Heart left ventricle (tissue), 16 donors: ENCODE measurements at regions not wholly inside any gene's neighbourhood (a gene's known extent, or its start where the extent isn't known, plus 50 kb on each side); places are given as distances from the start of the nearest gene placed in this dataset.
A peak's percentile ranks its signal among the peaks of the same experiment; 100 is the strongest.
"Not testable (repeated sequence)": the region's sequence is repeated elsewhere in the genome, so short reads cannot be mapped to it uniquely, and the experiment has no call there.

Experiments used
- ATAC-seq, 4 donors: fragments of 200-7000 bp; cut with Tn5 transposase; one replicate each; pipeline ENCODE4 v1.9.1; 2020 to 2022; ENCODE audit warnings: moderate library complexity in 4 of 4, mild to moderate bottlenecking in 3 of 4, moderate number of reproducible peaks in 1 of 4
- DNase-seq, 5 donors: peaks; one replicate each; pipeline ENCODE4 v3.0.0-alpha.2; 2020
- H3K27ac ChIP-seq, 12 donors: fragments of 200-600 bp; sonication (generic) in 4 of 12; one replicate each; pipeline versions ENCODE4 v1.5.0 to v1.8.0; 2016 to 2022; ENCODE audit warnings: mild to moderate bottlenecking in 2 of 12
- H3K27me3 ChIP-seq, 9 donors: fragments of 200-600 bp; sonication (generic) in 2 of 9; one replicate each; pipeline versions ENCODE4 v1.5.1 to v1.8.0; 2016 to 2022; ENCODE audit warnings: mild to moderate bottlenecking in 3 of 9
- H3K36me3 ChIP-seq, 9 donors: fragments of 200-600 bp; sonication (generic) in 2 of 9; one replicate each; pipeline versions ENCODE4 v1.5.0 to v1.8.0; 2018 to 2022; ENCODE audit warnings: mild to moderate bottlenecking in 2 of 9
- H3K4me1 ChIP-seq, 12 donors: fragments of 200-600 bp; sonication (generic) in 4 of 12; one replicate each; pipeline versions ENCODE4 v1.5.0 to v1.8.0; 2016 to 2022; ENCODE audit warnings: mild to moderate bottlenecking in 3 of 12
- H3K4me3 ChIP-seq, 12 donors: fragments of 200-600 bp; sonication (generic) in 4 of 12; one replicate each; pipeline versions ENCODE4 v1.5.0 to v1.8.0; 2017 to 2022; ENCODE audit warnings: mild to moderate bottlenecking in 9 of 12, moderate library complexity in 4 of 12
- H3K9me3 ChIP-seq, 12 donors: fragments of 200-600 bp; sonication (generic) in 4 of 12; one replicate each; pipeline versions ENCODE4 v1.5.0 to v1.8.0; 2016 to 2022; ENCODE audit warnings: mild to moderate bottlenecking in 1 of 12
- WGBS, 4 donors: extraction: QIAGEN DNeasy Blood & Tissue Kit in 2 of 4; methylation state at CpG; one replicate each; pipeline versions ENCODE4 v1.1.5 to v1.1.7; 2013 to 2018; 5-methylcytosine and 5-hydroxymethylcytosine counted together
- intact Hi-C, 10 donors: fragments of 100-400 bp; cut with DNase I; formaldehyde crosslinking; loops; one replicate each; pipeline versions ENCODE4 v1.11.1 to v1.14.2; 2022
- donor health status: ischemic (EF 13 %, LVEDD 7.1; RV severe dilation, severe dysfunction).
- donor health status: healthy with polysubstance abuse.
- donor health status: DM: no; HTN: yes; CAD: no.
- donor health status: DM: no; HTN: no; CAD: no.
- donor health status: ischemic (EF 25% LVEDD 6.9; RV normal size, moderate dysfunction).
- donor health status: ischemic (EF 25% LVEDD 5.7; RV mildly dilated, moderate dysfunction).
- donor health status: healthy.
- donor health status: DM: yes; HTN: yes; CAD: no.
- donor health status: ischemic (EF 35%, LVEDD 5.7; RV mildly dilated, moderate dysfunction).
- donor health status: nonischemic (EF 11% LVEDD 7.7; RV severe dilation, severe dysfunction).
- donor health status: DM: yes; HTN: yes; CAD: no.
- donor health status: PGD.
- donor health status: ischemic (EF 29% LVEDD 5.4; RV normal size, mild dysfunction).
- donor health status: nonischemic (EF 23%, LVEDD 6.1; RV moderate dilation, normal function).

DNA sequence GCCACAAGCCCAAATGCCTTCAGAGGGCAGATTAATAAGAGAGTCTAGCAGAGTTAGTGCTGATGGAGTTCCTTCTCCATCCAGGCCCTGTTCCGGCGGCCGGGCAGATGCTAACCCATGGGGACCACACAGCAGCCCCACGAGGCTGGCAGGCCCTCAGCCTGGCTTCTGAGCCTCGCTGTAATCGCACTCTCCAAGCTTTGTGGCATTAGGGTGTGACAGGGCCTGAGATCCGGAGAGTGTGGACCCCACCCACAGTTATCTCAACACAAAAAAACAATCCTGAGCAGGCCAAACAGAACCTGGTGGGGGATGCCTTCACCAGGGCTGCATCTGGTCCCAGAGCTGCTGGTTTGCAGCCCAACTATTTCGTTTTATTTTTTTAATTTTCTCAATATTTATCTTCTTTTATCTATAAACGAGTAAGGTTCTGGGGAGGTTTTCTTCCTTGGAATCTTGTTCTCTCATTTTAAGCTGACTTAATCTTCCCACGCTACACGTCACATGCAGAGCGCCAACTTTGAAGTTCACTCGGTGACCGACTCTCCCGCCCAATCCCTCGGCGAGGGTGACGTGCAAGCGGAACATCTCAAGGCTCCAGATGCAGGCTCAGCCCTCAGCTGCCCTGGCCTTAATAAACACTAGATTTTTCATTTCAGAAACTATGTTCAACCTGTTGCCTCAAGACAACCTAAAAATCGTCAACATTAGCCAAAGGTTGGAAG lies 372.4 kb downstream of the BCL2L11 start:
- ATAC-seq (peak; percentile 3 to 63 (median 46)), DNase-seq (peak in 1 of 5 donors; percentile 31)
- intact Hi-C loops, H3K36me3 ChIP-seq, H3K9me3 ChIP-seq, H3K27me3 ChIP-seq: not testable (repeated sequence)
- 43 to 80% (median 46%) methylated on average over 1 to 7 of the region's 20 CpGs; no CpG with 5 or more reads in 1 of the 4 donors for WGBS, 4 donors
- Histone ChIP-seq H3K27ac (peak overlapping the region in 9 of 12 donors; percentile 57 to 84 (median 77)), H3K4me1 (peaks cover 0 to 16% (median 2%) of the 10 kb centered on the region in 12 donors), H3K4me3 (peak overlapping the region in 10 of 12 donors; percentile 28 to 59 (median 52))

DNA sequence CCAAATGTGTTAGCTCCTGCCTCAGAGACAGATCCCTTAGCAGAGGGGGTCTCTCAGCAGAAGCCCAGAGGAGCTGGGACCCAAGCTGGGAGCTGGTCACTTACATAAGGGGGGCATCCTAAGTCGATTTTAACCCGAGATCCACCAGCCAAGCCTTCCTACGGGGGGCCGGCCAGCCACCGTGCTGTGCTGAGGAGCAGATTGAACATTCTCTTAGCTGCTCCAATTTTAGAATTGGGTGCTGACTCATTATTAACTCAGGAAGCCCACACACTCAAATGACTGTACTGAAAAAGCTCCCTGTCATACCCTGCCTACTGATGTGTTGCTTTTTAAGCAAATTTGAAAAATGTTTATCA lies 373.0 kb downstream of the BCL2L11 start:
- H3K4me3 ChIP-seq: peak overlapping the region in 10 of 12 donors; percentile 28 to 59 (median 52)
- WGBS, 4 donors: 16 to 52% (median 27%) methylated on average over 4 to 5 of the region's 5 CpGs

DNA sequence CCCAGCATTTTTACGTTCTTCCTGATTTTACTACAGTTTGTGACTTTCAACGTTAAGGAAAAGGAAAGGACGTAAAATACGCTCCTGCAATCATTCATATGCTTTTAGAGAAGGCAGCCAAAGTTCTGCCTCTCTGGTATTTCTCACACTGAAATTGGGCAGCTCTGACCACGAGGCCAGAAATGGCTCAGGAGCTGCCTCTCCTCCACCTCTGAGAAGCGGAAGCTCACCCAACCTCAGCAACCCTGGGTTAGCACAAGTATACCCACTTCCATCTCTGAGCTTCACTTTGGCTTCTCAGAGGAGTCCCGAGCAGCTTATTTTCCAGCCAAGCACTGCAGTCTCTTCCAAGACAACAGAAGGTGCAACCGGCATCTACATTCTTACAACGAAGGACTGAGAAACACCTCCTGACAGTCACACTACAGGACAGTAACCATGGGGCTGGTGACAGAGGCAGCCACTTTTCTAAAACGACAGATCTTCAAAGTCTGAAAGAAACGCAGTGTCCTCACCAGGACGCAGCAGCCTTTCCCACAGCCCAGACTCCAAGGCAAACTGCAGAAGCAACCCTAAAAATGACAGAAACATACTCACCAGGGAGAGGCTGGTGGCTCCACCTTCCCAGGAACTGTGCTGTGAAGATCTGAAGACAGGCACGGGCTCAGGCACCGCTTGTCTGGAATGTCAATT lies 373.7 kb downstream of the BCL2L11 start:
- ATAC-seq: peak; percentile 30 to 57 (median 38)

More for the DNA sequence above, 373.0 kb downstream of the BCL2L11 start:
- H3K27ac ChIP-seq: peak overlapping the region in 9 of 12 donors; percentile 57 to 84 (median 77)
- H3K9me3 ChIP-seq, intact Hi-C loops, H3K36me3 ChIP-seq, H3K27me3 ChIP-seq: not testable (repeated sequence)
- ATAC-seq: peak in 3 of 4 donors; percentile 23 to 53 (median 48)
- H3K4me1 ChIP-seq: peaks cover 0 to 16% (median 2%) of the 10 kb centered on the region in 12 donors
- DNase-seq: peak in 1 of 5 donors; percentile 22

DNA sequence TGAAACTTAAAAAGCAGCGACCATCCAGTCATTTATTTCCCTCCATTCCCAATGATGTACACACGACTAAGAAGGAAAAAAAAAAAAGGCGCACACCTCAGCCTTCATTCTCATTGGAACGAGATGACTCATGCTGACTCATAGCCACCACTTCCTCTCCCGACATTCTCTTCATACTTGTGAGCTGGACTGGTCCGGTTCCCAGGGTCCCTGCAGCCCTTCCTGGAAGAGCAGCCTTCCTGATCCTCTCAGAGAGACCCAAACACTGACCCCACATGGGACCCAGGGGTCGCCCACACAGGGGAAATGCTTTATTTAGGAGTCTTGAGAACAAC lies 374.2 kb downstream of the BCL2L11 start:
- peak; percentile 89 to 92 (median 91) for ATAC-seq
- intact Hi-C loops, H3K36me3 ChIP-seq, H3K9me3 ChIP-seq, DNase-seq, H3K27me3 ChIP-seq: not testable (repeated sequence)
- Histone ChIP-seq H3K4me1 (peaks cover 0 to 16% (median 2%) of the 10 kb centered on the region in 12 donors), H3K4me3 (peak overlapping the region in 11 of 12 donors; percentile 11 to 59 (median 51)), H3K27ac (peak overlapping the region in 11 of 12 donors; percentile 50 to 84 (median 79))
- 0 to 4% (median 0%) methylated on average over 2 to 5 of the region's 7 CpGs for WGBS, 4 donors

More for the DNA sequence above, 373.7 kb downstream of the BCL2L11 start:
- 3 to 11% (median 6%) methylated on average over 4 to 8 of the region's 14 CpGs for WGBS, 4 donors
- H3K36me3 ChIP-seq, H3K27me3 ChIP-seq, H3K9me3 ChIP-seq, intact Hi-C loops: not testable (repeated sequence)
- H3K4me1 ChIP-seq: peaks cover 0 to 16% (median 2%) of the 10 kb centered on the region in 12 donors
- DNase-seq: peak in 1 of 5 donors; percentile 27
- H3K4me3 ChIP-seq: peak overlapping the region in 11 of 12 donors; percentile 11 to 59 (median 51)
- peak overlapping the region in 11 of 12 donors; percentile 50 to 84 (median 79) for H3K27ac ChIP-seq

DNA sequence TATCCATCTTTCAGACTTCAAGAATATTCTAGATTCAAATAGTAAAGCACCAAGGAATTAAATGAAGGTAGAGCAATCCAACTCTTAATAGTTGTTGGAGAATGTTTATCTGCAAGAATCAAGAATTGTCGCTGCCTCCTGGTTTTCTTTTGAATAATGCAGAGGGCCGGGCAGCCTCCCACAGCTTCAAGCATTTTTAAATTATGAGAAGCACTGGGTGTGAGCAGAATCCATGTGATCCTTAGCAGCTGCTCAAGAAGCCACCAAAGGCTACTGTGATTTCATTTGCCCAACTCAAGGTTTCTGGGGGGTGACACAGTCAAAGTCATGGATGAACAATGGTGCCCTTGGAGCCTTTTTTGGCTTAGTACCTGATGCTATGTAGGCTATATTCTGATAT lies 374.9 kb downstream of the BCL2L11 start:
- H3K27me3 ChIP-seq, intact Hi-C loops, H3K4me3 ChIP-seq, H3K9me3 ChIP-seq, H3K36me3 ChIP-seq: not testable (repeated sequence)
- WGBS, 4 donors: 59 to 70% (median 66%) methylated on average over 2 of the region's 2 CpGs
- ATAC-seq (peak in 1 of 4 donors; percentile 44), DNase-seq (peak in 1 of 5 donors; percentile 46)
- Histone ChIP-seq H3K4me1 (peaks cover 0 to 16% (median 2%) of the 10 kb centered on the region in 12 donors), H3K27ac (peak overlapping the region in 11 of 12 donors; percentile 30 to 77 (median 65))

DNA sequence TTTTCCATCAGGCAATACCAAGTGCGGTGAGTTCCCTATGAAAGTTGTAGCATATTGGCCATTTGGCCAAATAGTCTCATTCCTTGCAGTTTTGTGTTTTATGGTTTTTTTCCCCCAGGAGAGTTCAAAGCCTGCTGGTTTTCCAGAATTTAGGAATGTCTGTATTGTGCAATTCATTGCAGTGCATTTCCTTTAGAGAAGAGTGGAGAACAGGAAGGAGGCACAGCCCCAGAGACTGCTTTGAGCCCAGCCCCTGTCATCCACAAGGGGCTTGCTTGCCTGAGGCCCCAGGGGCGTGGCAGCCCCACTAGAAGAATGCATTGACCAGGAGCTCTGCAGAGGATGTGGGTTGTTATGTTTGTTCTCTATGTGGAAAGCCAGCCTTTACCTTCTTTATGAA lies 375.5 kb downstream of the BCL2L11 start:
- WGBS, 4 donors: 67 to 79% (median 74%) methylated on average over 1 to 2 of the region's 2 CpGs

DNA sequence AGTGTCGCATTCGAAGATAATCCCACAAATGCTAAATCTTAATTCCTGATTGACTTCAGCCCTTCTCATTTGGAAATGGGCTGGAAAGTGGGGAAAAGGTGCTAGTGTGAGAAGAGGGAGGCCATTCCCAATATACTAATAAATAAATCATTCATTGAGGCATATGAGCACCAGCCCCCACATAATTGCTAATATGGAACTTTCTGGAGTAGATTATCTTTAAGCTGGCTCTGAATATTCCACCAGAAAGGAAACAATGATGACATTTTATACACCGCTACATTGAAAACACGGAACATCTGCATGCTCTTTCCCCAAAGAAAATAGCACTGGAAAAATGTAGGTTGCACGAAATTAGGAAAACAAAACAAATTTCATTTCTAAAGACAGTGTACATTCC lies 376.1 kb downstream of the BCL2L11 start:
- ATAC-seq, H3K27me3 ChIP-seq, H3K36me3 ChIP-seq, intact Hi-C loops, H3K9me3 ChIP-seq, H3K4me3 ChIP-seq, DNase-seq: not testable (repeated sequence)
- Histone ChIP-seq H3K4me1 (peaks cover 0 to 16% (median 2%) of the 10 kb centered on the region in 12 donors), H3K27ac (peak overlapping the region in 1 of 12 donors; percentile 14)
- WGBS, 4 donors: 78 to 88% (median 84%) methylated on average over 3 to 5 of the region's 5 CpGs

More for the DNA sequence above, 375.5 kb downstream of the BCL2L11 start:
- DNase-seq, H3K36me3 ChIP-seq, intact Hi-C loops, H3K27me3 ChIP-seq, H3K4me3 ChIP-seq, H3K9me3 ChIP-seq: not testable (repeated sequence)
- Histone ChIP-seq H3K4me1 (peaks cover 0 to 16% (median 2%) of the 10 kb centered on the region in 12 donors), H3K27ac (peak overlapping the region in 8 of 12 donors; percentile 30 to 77 (median 64))
- peak in 2 of 4 donors; percentile 31 to 38 for ATAC-seq

DNA sequence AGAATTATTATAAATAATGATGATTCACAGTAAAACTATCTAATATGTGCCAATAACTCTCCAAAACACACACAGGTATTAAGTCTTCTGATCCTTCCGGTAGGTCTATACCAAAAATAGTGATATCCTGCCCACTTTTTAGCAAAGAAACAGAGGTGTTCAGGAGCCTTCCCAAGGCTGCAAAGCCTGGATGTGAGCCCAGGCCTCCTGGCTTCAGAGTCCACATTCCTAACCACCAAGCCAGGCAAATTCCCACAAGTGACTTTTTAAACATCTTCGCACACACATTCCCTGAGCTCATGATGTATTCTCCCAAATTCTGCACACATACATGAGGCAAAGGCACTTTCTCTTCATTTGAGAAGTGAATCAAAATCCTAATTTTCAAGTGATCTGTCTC lies 376.6 kb downstream of the BCL2L11 start:
- H3K27ac ChIP-seq, H3K27me3 ChIP-seq, DNase-seq, H3K36me3 ChIP-seq, ATAC-seq, H3K4me3 ChIP-seq, H3K9me3 ChIP-seq, intact Hi-C loops: not testable (repeated sequence)
- peaks cover 0 to 16% (median 2%) of the 10 kb centered on the region in 12 donors for H3K4me1 ChIP-seq
- 75 to 95% (median 78%) methylated on average over 1 to 2 of the region's 2 CpGs for WGBS, 4 donors

DNA sequence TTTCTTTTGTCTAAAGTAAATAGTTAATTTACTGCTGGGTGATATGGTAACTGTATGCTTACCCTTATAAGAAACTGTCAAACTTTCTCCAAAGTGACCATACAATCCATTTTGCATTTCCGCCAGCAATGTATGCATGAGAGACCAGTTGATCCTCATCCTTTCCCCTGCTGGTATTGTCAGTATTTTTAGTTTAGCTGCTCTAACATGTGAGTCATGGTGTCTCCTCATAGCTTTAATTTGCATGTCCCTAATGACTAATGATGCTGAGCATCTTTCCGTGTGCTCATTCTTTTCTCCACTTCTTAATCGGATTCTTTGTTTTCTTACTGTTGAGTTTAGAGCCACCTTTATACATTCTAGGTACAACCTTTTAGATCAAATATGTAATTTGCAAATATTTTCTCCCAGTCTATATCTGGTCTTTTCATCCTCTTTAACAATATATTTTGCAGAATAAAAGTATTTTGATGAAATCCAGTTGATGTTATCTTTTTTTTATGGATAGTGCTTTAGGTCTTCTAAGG lies 379.9 kb downstream of the BCL2L11 start:
- H3K36me3 ChIP-seq, DNase-seq, H3K9me3 ChIP-seq, intact Hi-C loops, H3K4me3 ChIP-seq, ATAC-seq, H3K27ac ChIP-seq, H3K27me3 ChIP-seq: not testable (repeated sequence)
- H3K4me1 ChIP-seq: peaks cover 0 to 14% (median 2%) of the 10 kb centered on the region in 12 donors
- 84 to 93% (median 89%) methylated on average over 2 of the region's 3 CpGs for WGBS, 4 donors

DNA sequence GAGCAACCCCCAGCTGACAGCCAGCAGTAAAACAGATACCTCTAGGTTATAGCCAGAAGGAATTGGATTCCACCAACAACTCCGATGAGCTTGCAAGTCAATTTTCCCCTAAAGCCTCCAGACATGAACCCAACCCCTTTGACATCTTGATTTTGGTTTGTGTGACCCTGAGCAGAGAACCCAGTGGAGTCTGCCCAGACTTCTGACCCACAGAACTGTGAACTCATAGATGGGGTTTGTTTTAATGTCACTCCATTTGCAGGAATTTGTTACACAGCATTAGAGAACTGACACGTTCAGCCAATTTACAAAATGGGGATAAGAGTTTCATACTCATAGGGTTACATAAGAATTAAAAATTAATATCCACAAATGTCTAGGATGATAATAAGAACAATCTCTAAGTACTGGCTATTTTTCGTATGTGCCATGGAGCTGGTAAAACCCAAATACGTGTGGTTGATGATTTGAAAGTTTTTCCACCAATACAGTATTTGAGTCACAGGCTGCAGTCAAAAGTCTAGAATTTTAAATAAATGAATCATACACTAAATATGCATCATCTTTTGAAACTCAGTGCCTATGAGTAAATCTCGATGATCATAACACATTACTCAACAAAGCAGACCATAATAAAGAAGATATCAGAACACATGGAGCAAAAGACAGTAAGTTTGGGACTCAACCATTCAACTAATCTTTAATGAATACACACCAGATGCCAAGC lies 380.0 kb downstream of the ANAPC1 start:
- H3K9me3 ChIP-seq, H3K36me3 ChIP-seq, H3K27me3 ChIP-seq, intact Hi-C loops, H3K4me1 ChIP-seq, H3K27ac ChIP-seq, DNase-seq, H3K4me3 ChIP-seq: not testable (repeated sequence)
- peak in 1 of 4 donors; percentile 42 for ATAC-seq
- 0 to 86% (median 25%) methylated on average over 1 to 2 of the region's 5 CpGs for WGBS, 4 donors
